ENCODE measurements at regions not wholly inside any gene's neighbourhood (a gene's known extent, or its start where the extent isn't known, plus 50 kb on each side); places are given as distances from the start of the nearest gene placed in this dataset.
"Not testable (repeated sequence)": the region's sequence is repeated elsewhere in the genome, so short reads cannot be mapped to it uniquely, and the experiment has no call there.

GRCh38 chr2:111262627-111263379, 142.1 kb downstream of the BCL2L11 start:
- H3K27ac Mint-ChIP-seq; H3K4me3 Mint-ChIP-seq; H3K36me3 Mint-ChIP-seq (ENCODE audit: low read depth); intact Hi-C loops (cut with micrococcal nuclease); H3K4me1 Mint-ChIP-seq; H3K9me3 Mint-ChIP-seq; DNase-seq; H3K27me3 Mint-ChIP-seq: not testable (repeated sequence)

DNA sequence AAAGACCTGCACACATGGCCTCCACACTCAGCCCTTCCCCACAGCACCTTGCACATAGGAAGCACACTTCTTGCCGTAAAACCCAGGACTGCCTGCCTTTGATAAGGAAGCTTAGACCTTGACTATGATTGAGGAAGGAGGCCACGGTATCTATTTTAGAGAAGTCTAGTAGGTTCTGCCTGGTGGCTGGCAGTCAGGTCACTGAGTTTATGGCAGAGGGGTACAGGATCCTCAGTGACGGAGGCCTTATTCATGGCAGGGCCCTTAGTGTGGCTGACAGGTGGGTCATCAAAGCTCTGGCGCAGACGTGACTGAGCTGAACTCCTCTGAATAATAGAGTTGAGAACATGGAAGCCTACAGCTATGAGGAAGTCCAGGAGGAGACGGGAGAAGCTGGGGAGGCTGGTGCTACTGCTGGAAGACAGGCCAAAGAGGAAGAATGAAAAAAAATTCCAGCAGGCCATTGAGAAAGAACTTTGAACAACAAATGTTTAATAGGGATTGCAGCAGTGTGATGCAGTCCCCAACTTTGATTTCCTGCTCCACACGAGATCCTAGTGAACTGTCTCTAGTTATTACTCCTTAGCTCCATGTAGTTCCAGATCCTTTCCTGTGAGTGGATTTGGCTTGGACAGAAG, 142.8 kb downstream of the BCL2L11 start:
- H3K9me3 Mint-ChIP-seq; H3K27ac Mint-ChIP-seq; DNase-seq; H3K27me3 Mint-ChIP-seq; H3K4me1 Mint-ChIP-seq; H3K4me3 Mint-ChIP-seq; H3K36me3 Mint-ChIP-seq (ENCODE audit: low read depth); intact Hi-C loops (cut with micrococcal nuclease): not testable (repeated sequence)

- H3K27me3 Mint-ChIP-seq; intact Hi-C loops (cut with micrococcal nuclease); H3K9me3 Mint-ChIP-seq; H3K27ac Mint-ChIP-seq; H3K36me3 Mint-ChIP-seq (ENCODE audit: low read depth); H3K4me3 Mint-ChIP-seq; H3K4me1 Mint-ChIP-seq; DNase-seq: not testable (repeated sequence)
Measured at GRCh38 chr2:111264956-111265355, 144.2 kb downstream of the BCL2L11 start.

GRCh38 chr2:111266556-111266955, 145.8 kb downstream of the BCL2L11 start:
- H3K9me3 Mint-ChIP-seq; DNase-seq; H3K36me3 Mint-ChIP-seq (ENCODE audit: low read depth); H3K27ac Mint-ChIP-seq; intact Hi-C loops (cut with micrococcal nuclease); H3K4me3 Mint-ChIP-seq; H3K27me3 Mint-ChIP-seq; H3K4me1 Mint-ChIP-seq: not testable (repeated sequence)

- intact Hi-C loops (cut with micrococcal nuclease); H3K36me3 Mint-ChIP-seq (ENCODE audit: low read depth); H3K27ac Mint-ChIP-seq; DNase-seq; H3K27me3 Mint-ChIP-seq; H3K4me3 Mint-ChIP-seq; H3K9me3 Mint-ChIP-seq; H3K4me1 Mint-ChIP-seq: not testable (repeated sequence)
Measured at GRCh38 chr2:111267038-111267437, 146.3 kb downstream of the BCL2L11 start.

- DNase-seq; H3K27ac Mint-ChIP-seq; H3K9me3 Mint-ChIP-seq; H3K36me3 Mint-ChIP-seq (ENCODE audit: low read depth); H3K4me1 Mint-ChIP-seq; H3K4me3 Mint-ChIP-seq; H3K27me3 Mint-ChIP-seq; intact Hi-C loops (cut with micrococcal nuclease): not testable (repeated sequence)
Measured at GRCh38 chr2:111269761-111270323, 149.1 kb downstream of the BCL2L11 start.

- H3K27ac Mint-ChIP-seq; intact Hi-C loops (cut with micrococcal nuclease); H3K4me1 Mint-ChIP-seq; H3K4me3 Mint-ChIP-seq; H3K36me3 Mint-ChIP-seq (ENCODE audit: low read depth); DNase-seq; H3K27me3 Mint-ChIP-seq; H3K9me3 Mint-ChIP-seq: not testable (repeated sequence)
Measured at GRCh38 chr2:111270569-111270968, 149.9 kb downstream of the BCL2L11 start.

DNA sequence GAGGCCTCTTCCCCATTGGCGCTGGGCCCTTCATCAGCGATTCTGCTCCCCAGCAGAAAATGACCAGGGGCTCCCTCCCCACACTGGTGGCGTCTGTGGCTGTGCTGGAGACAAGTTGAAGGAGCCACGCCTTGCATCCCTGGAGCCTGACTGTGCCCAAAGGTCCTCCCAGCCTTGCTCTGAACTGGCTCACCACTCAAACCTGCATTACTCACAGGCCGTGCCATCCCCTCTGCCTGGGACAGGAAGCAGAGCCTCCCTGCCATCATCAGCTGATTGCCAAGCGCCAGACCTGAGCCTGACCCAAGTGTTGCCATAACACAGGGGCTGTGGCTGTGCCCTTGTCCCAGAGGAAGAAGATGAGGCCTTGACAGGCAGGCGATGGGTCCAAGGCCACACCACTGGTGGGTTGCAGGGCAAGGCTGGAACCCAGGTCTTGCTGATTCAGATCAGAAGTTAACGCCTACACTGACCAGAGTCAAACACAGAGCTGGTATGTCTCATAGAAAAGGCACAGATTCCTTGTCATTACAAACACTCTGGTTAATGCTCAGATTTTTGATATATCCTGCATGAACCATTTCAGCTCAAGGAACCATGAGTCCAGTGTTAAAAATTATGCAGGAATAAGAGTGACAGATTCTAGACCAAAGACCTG, 151.1 kb downstream of the BCL2L11 start:
- intact Hi-C loops (cut with micrococcal nuclease); H3K36me3 Mint-ChIP-seq (ENCODE audit: low read depth); H3K27me3 Mint-ChIP-seq; H3K4me1 Mint-ChIP-seq; H3K27ac Mint-ChIP-seq; H3K4me3 Mint-ChIP-seq; DNase-seq; H3K9me3 Mint-ChIP-seq: not testable (repeated sequence)

DNA sequence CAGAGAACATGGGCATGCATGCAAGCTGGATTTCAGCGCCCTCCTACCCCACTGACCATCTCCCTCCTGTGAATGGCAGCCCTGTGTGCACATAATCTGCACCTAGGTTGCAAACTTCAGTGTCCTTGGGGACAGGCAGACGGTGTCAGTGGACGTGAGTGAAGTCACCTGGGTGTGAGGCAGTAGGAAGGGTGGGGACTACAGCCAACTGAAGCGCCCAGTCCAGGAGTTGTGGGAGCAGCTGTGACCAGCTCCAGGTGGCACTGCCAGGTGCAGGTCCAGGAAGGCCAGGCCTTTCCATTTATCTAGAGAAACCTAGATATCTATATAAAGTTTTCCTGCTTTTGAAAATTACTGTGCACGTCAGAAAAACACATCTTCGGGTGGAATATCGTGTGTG, 152.3 kb downstream of the BCL2L11 start:
- H3K9me3 Mint-ChIP-seq; H3K4me3 Mint-ChIP-seq; intact Hi-C loops (cut with micrococcal nuclease); H3K27ac Mint-ChIP-seq; H3K36me3 Mint-ChIP-seq (ENCODE audit: low read depth); H3K27me3 Mint-ChIP-seq; DNase-seq; H3K4me1 Mint-ChIP-seq: not testable (repeated sequence)

DNA sequence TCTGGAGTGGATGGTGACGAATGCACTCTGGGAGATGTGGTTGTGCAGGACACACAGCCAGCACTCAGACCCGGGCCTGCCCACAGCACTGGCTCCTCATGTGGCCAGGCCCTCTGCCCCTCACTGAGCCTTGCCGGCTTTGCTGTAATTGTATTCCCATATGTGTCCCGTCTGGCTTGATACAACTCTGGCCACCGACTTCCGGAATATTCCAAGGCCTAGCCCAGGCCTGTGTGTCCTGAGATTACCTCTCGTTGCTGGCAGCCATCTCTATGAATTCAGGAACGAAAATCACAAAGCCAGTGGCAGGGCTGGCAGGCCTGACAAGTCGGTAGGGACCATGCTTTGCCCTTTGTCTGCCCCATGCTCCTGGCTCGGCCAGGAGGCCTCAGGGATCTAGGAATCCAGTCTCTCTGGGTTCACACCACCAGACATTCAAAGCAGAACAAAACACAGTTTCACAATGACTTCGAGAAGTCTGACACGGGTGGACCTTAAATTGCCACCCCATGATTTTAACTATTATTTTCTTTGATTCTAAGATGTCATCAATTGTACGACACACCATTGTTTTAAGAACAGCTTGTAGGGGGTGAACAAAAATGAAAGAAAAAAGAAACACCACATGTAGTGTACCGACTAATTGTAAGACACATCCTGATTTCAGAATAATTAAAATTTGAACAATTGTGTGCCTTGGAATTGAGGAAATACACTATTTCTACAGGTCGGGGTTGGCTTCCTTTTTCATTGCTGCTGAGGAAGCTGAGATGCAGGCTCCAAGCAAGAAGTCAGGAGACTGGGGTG, 154.5 kb downstream of the BCL2L11 start:
- H3K4me3 Mint-ChIP-seq; DNase-seq; intact Hi-C loops (cut with micrococcal nuclease); H3K4me1 Mint-ChIP-seq; H3K27ac Mint-ChIP-seq; H3K27me3 Mint-ChIP-seq; H3K36me3 Mint-ChIP-seq (ENCODE audit: low read depth); H3K9me3 Mint-ChIP-seq: not testable (repeated sequence)

DNA sequence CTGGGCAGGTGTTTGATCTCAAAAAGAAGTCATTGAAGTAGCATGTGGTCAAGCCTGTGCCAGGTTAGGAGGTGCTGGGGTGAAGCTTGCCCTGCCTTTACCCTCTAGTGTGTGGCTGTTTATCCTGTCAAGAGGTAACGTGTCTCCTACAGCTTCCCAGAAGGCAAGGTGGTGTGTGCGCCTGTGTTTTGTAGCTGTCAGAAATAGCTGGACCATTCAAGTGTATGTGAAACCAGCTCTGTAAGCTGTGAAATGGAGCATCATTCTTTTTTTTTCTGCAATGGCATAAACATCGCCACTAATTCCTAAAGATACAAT, 155.1 kb downstream of the BCL2L11 start:
- H3K9me3 Mint-ChIP-seq; H3K4me1 Mint-ChIP-seq; DNase-seq; H3K27me3 Mint-ChIP-seq; intact Hi-C loops (cut with micrococcal nuclease); H3K36me3 Mint-ChIP-seq (ENCODE audit: low read depth); H3K4me3 Mint-ChIP-seq; H3K27ac Mint-ChIP-seq: not testable (repeated sequence)

GRCh38 chr2:111278133-111278532, 157.4 kb downstream of the BCL2L11 start:
- intact Hi-C loops (cut with micrococcal nuclease); H3K4me3 Mint-ChIP-seq; H3K9me3 Mint-ChIP-seq; H3K4me1 Mint-ChIP-seq; H3K36me3 Mint-ChIP-seq (ENCODE audit: low read depth); H3K27me3 Mint-ChIP-seq; H3K27ac Mint-ChIP-seq: not testable (repeated sequence)
- DNase-seq, result peak; percentile 43

GRCh38 chr2:111280709-111281286, 160.1 kb downstream of the BCL2L11 start:
- H3K36me3 Mint-ChIP-seq (ENCODE audit: low read depth); DNase-seq; intact Hi-C loops (cut with micrococcal nuclease); H3K27me3 Mint-ChIP-seq; H3K27ac Mint-ChIP-seq; H3K9me3 Mint-ChIP-seq; H3K4me1 Mint-ChIP-seq; H3K4me3 Mint-ChIP-seq: not testable (repeated sequence)
